GM12874 (cell line): ENCODE measurements at regions not wholly inside any gene's neighbourhood (a gene's known extent, or its start where the extent isn't known, plus 50 kb on each side); places are given as distances from the start of the nearest gene placed in this dataset.

ENCODE experiments used
- TF ChIP-seq, protein P1 (sequence below): IDR thresholded peaks from 2 replicates; pipeline ENCODE4 v1.5.1; 2011; ENCODE audit warnings: low read depth, mild to moderate bottlenecking, control low read depth, low read length, moderate library complexity; ENCODE audit not compliant: insufficient read depth

DNA sequence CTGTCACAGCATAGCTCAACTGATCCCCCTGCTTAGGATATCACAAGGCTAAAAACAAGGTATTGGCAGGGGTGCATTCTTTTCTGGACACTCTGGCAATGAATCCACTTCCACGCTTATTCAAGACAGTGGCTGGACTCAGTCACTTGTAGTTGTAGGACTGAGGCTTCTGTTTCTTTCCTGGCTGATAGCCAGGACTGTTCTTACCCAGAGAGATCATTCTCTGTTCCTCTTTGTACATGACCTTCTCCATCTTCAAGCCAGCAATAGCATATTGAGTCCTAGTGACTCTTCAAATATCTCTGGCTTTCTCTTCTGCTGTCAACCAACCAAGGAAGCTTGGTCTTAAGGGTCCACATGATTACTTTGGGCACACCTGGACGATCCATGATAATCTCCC lies 241.3 kb downstream of the RBM43 start:
- TF ChIP-seq, protein P1, sequence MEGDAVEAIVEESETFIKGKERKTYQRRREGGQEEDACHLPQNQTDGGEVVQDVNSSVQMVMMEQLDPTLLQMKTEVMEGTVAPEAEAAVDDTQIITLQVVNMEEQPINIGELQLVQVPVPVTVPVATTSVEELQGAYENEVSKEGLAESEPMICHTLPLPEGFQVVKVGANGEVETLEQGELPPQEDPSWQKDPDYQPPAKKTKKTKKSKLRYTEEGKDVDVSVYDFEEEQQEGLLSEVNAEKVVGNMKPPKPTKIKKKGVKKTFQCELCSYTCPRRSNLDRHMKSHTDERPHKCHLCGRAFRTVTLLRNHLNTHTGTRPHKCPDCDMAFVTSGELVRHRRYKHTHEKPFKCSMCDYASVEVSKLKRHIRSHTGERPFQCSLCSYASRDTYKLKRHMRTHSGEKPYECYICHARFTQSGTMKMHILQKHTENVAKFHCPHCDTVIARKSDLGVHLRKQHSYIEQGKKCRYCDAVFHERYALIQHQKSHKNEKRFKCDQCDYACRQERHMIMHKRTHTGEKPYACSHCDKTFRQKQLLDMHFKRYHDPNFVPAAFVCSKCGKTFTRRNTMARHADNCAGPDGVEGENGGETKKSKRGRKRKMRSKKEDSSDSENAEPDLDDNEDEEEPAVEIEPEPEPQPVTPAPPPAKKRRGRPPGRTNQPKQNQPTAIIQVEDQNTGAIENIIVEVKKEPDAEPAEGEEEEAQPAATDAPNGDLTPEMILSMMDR, result no peak

DNA sequence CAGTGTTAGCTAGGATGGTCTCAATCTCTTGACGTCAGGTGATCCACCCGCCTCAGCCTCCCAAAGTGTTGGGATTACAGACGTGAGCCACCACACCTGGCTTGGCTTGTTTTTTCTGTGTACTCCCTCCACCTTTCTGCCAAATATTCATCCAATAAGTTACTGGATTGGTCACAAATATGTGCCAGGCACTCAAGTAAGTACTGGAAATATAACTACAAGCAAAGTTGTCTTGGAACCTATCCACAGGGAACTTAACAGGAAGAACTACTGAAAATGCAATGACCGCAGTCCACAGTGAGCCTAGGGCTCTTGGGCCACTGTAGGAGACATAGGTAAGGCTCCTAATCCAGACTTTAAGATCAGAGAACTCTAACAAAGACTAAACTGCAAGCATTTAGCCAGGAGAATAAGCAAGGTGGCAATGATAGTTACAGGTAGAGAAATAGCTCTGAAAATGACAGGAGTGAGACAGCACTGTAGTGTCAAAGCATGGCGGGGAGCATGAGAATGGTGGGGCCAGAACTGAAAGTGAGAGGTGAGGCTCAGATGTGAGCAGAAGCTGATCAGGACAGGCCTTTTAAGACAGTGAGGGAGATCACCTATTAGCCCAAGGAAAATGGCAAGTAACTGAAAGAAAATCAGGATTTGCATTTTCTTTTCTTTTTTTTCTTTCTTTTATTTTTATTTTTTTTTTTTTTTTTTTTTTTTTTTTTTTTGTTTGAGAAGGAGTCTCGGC lies 252.1 kb downstream of the RBM43 start:
- TF ChIP-seq, protein P1, result no peak

DNA sequence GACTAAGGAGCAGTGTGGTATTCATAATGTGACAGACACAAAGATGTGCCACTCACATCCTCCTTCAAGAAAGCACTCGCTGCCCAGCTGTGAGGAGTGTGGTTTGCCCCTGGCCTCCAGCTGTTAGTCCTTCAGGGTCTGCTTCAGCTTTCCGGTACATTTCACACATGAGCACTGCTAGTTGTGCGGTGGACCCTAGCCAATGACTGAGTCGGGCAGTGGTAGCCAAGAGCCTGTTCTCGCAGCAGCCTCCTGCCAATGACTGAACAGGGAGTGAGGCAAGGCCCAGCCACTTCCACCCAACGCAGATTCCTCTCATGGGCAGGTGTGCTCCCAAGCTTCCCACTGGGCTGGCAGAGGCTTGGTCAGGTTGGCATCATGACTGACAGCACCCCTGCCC lies 254.3 kb downstream of the RBM43 start:
- TF ChIP-seq, protein P1, result no peak

DNA sequence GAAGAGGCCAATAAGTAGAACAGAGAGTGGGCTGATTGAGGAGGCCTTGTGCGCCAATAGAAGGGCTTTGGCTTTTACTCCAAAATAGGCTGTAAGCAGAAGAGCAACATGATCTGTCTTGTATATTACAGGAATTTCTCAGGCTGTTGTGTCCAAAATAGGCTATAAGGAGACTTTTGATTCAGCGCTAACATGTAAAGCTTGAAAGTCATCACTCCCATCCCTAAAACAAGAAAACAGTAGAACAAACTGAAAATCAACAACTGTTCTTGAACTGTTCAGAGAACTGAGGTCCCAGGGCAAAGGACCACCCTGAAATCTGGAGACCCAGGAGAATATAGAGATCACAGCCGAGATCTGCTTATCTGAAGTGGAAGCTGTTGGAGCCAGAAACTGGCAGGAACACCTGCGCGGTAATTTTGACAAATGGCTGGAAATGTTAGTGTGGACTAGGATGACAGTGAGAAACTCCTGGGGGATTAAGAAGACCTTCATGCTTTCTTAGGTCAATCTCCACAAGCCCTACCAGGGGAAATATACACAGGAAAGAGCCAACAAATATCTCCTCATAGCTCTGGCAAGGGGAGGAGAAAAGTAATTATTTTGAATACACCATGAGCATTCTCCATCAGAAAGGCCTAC lies 258.6 kb downstream of the RBM43 start:
- TF ChIP-seq, protein P1, result no peak

DNA sequence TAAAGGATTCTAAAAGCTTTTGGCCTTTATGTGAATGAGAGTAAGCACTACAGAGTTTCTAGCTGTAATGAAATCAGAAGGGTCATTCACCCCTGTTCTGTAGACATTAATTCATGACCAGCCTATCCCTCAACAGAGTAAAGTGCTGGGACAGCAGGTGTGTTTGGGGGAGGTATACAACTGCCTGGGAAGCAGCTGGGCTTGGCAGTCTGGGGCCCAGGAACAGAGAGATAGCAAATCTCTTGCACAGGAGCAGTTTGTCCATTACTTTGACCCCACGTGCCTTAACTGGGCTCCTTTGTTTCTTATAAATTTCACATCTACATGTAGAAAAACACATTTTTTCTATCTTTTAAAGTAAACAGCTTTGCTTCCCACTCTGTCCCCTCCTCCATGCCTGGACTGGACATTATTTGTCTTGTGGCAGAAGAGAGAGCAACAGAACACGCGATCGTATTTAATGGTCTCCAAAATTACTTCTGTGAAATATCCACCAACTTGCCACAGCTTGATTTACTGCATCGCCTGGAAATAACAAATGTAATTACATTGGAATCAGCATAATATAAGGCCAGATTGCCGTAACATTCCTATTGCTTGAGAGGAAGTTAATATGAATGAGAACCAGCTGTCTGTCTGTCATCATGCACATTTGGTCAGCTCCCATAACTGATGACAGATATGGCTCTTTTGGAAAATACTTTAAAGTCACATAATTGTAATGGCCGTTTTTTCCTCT lies 263.8 kb downstream of the RBM43 start:
- TF ChIP-seq, protein P1, result no peak

DNA sequence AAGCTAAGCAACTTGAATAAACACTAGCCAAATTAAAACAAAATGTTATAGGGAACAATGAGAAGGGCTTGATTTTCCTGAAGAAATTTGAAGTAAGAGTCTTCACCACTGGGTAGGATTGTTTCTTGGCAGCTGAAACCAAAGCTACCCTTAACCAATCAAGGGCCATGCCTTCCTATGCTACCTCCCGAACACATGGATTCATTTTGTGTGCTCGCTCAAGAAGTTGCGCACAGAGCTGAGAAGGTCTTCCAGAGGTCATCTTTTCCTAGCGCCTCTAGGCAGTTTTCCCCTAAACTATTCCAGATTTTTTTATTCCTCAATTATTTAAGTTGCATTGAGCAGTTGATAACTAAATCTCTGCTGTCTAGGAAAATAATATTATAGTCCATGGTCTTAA lies 264.6 kb downstream of the RBM43 start:
- TF ChIP-seq, protein P1, result no peak

DNA sequence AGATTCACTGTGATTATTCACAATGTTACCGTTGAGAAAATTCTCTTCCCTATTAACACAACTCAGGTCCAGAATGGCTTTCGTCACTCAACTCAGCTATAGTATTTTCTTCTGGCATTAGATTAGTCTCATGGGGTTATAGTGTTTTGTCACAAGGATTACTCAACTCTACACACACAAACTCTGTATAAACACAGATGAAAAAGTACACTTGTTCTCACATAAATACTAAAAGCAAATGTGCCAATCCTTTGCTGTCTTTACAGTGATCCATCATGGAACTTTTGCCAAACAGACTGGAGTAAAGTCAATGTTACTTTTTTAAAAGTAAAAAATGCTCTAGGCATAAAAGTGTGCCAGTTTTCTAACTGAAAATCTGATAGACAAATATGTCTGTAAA lies 267.6 kb downstream of the RBM43 start:
- TF ChIP-seq, protein P1, result no peak
